Suprapubic skin (tissue), 4 donors: ENCODE measurements at regions not wholly inside any gene's neighbourhood (a gene's known extent, or its start where the extent isn't known, plus 50 kb on each side); places are given as distances from the start of the nearest gene placed in this dataset.

Experiments used
- DNase-seq, 2 donors: peaks; one replicate each; pipeline ENCODE4 v3.0.0-alpha.2; 2019; ENCODE audit warnings: low spot score in 2 of 2
- H3K27ac ChIP-seq: fragments of 200-600 bp; sonication (generic); one replicate; pipeline ENCODE4 v1.5.1; 2019
- H3K27me3 ChIP-seq: fragments of 200-600 bp; sonication (generic); one replicate; pipeline ENCODE4 v1.5.1; 2019
- H3K36me3 ChIP-seq: fragments of 200-600 bp; sonication (generic); one replicate; pipeline ENCODE4 v1.5.1; 2019
- H3K4me1 ChIP-seq: fragments of 200-600 bp; sonication (generic); one replicate; pipeline ENCODE4 v1.5.1; 2019
- H3K4me3 ChIP-seq: fragments of 200-600 bp; sonication (generic); one replicate; pipeline ENCODE4 v1.5.1; 2019; ENCODE audit warnings: mild to moderate bottlenecking
- H3K9me3 ChIP-seq: fragments of 200-600 bp; sonication (generic); one replicate; pipeline ENCODE4 v1.5.1; 2019
- CTCF ChIP-seq, 2 donors: fragments of 200-600 bp in 1 of 2; fragments of 450-650 bp in 1 of 2; sonication (generic) in 1 of 2; IDR thresholded peaks; one replicate each; pipeline ENCODE4 v1.5.1; 2016 to 2019; ENCODE audit warnings: antibody characterized with exemption in 2 of 2, mild to moderate bottlenecking in 1 of 2, moderate library complexity in 1 of 2
- EP300 ChIP-seq: sonication (generic); formaldehyde crosslinking; IDR thresholded peaks from one replicate; pipeline ENCODE4 v1.6.1; 2017; ENCODE audit warnings: antibody characterized with exemption
- POLR2A ChIP-seq, 2 donors: fragments of 450-650 bp; IDR thresholded peaks; one replicate each; pipeline ENCODE4 v1.6.1; 2017; ENCODE audit warnings: antibody characterized with exemption in 2 of 2, mild to moderate bottlenecking in 2 of 2, moderate library complexity in 2 of 2
- POLR2AphosphoS5 ChIP-seq, 3 donors: sonication (generic); formaldehyde crosslinking; IDR thresholded peaks; one replicate each; pipeline ENCODE4 v1.6.1; 2017; ENCODE audit warnings: antibody characterized with exemption in 3 of 3
- WGBS: methylation state at CpG from one replicate; pipeline ENCODE4 v1.1.5; 2018; 5-methylcytosine and 5-hydroxymethylcytosine counted together

GRCh38 chr6:90719321-90720195, 132.7 kb upstream of the MAP3K7 start:
- no peaks in the 10 kb centered on the region for H3K36me3 ChIP-seq
- H3K4me1 ChIP-seq = peaks cover 2% of the 10 kb centered on the region
- H3K27me3 ChIP-seq = no peaks in the 10 kb centered on the region
- no peaks in the 10 kb centered on the region for H3K9me3 ChIP-seq
- DNase-seq = no peak
- TF ChIP-seq CTCF (IDR thresholded peaks at IDR 0.05) = no peak
- H3K4me3 ChIP-seq = no peak overlapping the region
- no peak overlapping the region for H3K27ac ChIP-seq
- 63% methylated on average over 3 of the region's 3 CpGs for WGBS

GRCh38 chr6:90716376-90716775, 129.5 kb upstream of the MAP3K7 start:
- H3K27me3 ChIP-seq = no peaks in the 10 kb centered on the region
- no peak for DNase-seq
- no peak overlapping the region for H3K27ac ChIP-seq
- 58% methylated on average over 1 of the region's 1 CpG for WGBS
- no peaks in the 10 kb centered on the region for H3K36me3 ChIP-seq
- H3K4me1 ChIP-seq = peaks cover 2% of the 10 kb centered on the region
- no peak for TF ChIP-seq CTCF (IDR thresholded peaks at IDR 0.05)
- TF ChIP-seq EP300 = no peak
- TF ChIP-seq POLR2AphosphoS5 (IDR thresholded peaks at IDR 0.05) = no peak
- no peak for TF ChIP-seq POLR2A (IDR thresholded peaks at IDR 0.05)
- no peak overlapping the region for H3K4me3 ChIP-seq
- H3K9me3 ChIP-seq = no peaks in the 10 kb centered on the region

DNA sequence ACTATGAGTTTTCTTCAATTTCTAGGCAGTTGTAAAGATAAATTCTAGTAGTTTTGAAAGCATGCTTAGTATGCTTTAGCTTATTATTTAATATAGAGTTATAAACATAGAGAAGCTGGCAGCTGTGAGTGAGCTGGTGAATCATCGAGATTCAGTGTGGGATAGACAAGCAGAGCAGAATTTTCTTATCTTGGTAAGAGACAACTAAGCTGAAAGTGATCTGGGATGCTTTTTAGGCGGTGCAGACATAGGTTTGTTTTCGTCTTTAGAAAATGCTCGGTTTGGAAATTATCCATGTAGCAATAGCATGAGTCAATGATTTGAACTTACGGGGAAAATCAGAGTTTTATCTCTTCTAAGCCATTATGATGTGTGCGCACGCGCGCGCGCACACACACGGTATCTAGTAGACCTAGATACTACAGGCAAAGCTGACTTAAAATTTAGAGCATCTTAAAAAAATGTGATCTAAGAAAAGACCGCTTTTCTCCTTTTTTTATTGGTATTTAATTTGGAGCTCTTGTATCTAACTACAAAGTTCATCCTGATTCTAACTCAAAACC, 128.3 kb upstream of the MAP3K7 start:
- Histone ChIP-seq H3K9me3 (no peaks in the 10 kb centered on the region), H3K36me3 (no peaks in the 10 kb centered on the region), H3K27me3 (no peaks in the 10 kb centered on the region), H3K4me1 (peaks cover 2% of the 10 kb centered on the region), H3K27ac (no peak overlapping the region), H3K4me3 (no peak overlapping the region)
- no peak for TF ChIP-seq POLR2AphosphoS5 (IDR thresholded peaks at IDR 0.05)
- TF ChIP-seq CTCF (IDR thresholded peaks at IDR 0.05) = no peak
- TF ChIP-seq EP300 = no peak
- no peak for TF ChIP-seq POLR2A (IDR thresholded peaks at IDR 0.05)
- WGBS = 63% methylated on average over 13 of the region's 13 CpGs
- no peak for DNase-seq

GRCh38 chr6:90714319-90714718, 127.4 kb upstream of the MAP3K7 start:
- Histone ChIP-seq H3K9me3 (no peaks in the 10 kb centered on the region), H3K27ac (no peak overlapping the region), H3K4me1 (peaks cover 2% of the 10 kb centered on the region), H3K4me3 (no peak overlapping the region), H3K27me3 (no peaks in the 10 kb centered on the region), H3K36me3 (no peaks in the 10 kb centered on the region)
- no peak for DNase-seq
- TF ChIP-seq EP300 = no peak
- TF ChIP-seq CTCF (IDR thresholded peaks at IDR 0.05) = no peak
- TF ChIP-seq POLR2AphosphoS5 (IDR thresholded peaks at IDR 0.05) = no peak
- TF ChIP-seq POLR2A (IDR thresholded peaks at IDR 0.05) = no peak

GRCh38 chr6:90712114-90712513, 125.2 kb upstream of the MAP3K7 start:
- Histone ChIP-seq H3K9me3 (no peaks in the 10 kb centered on the region), H3K27me3 (no peaks in the 10 kb centered on the region), H3K4me3 (no peak overlapping the region), H3K4me1 (peaks cover 2% of the 10 kb centered on the region), H3K36me3 (no peaks in the 10 kb centered on the region), H3K27ac (no peak overlapping the region)
- no peak for DNase-seq
- 54% methylated on average over 8 of the region's 8 CpGs for WGBS
- TF ChIP-seq EP300 = no peak
- no peak for TF ChIP-seq CTCF (IDR thresholded peaks at IDR 0.05)
- TF ChIP-seq POLR2AphosphoS5 (IDR thresholded peaks at IDR 0.05) = no peak
- no peak for TF ChIP-seq POLR2A (IDR thresholded peaks at IDR 0.05)
